ENCODE measurements at regions not wholly inside any gene's neighbourhood (a gene's known extent, or its start where the extent isn't known, plus 50 kb on each side); places are given as distances from the start of the nearest gene placed in this dataset.

GRCh38 chr16:86007524-86007923 lies 108.6 kb downstream of the IRF8 start:
- peaks cover 18% of the 10 kb centered on the region for H3K27me3 ChIP-seq
- H3K79me2 ChIP-seq (ENCODE audit: low read depth): no peaks in the 10 kb centered on the region
- peaks cover 5% of the 10 kb centered on the region for H3K27me3 Mint-ChIP-seq (ENCODE audit: insufficient read depth, low read depth)
- no peak overlapping the region for H3K4me2 ChIP-seq
- H3K4me3 ChIP-seq: no peak overlapping the region
- DNase-seq (ENCODE audit: low spot score): no peak
- no peaks in the 10 kb centered on the region for H3F3A ChIP-seq (ENCODE audit: low read depth)
- no peak for TF ChIP-seq CTCF (IDR thresholded peaks at IDR 0.05)
- TF ChIP-seq EZH2phosphoT487 (IDR thresholded peaks at IDR 0.05): no peak
- no peak for TF ChIP-seq EZH2 (IDR thresholded peaks at IDR 0.05)
- peaks cover 3% of the 10 kb centered on the region for H3K4me1 Mint-ChIP-seq
- H3K4me3 Mint-ChIP-seq: no peak overlapping the region
- H3K9me3 Mint-ChIP-seq: no peaks in the 10 kb centered on the region
- H3K27ac Mint-ChIP-seq: no peak overlapping the region
- H4K20me1 ChIP-seq (ENCODE audit: low read depth): no peaks in the 10 kb centered on the region
- no peak overlapping the region for H2AFZ ChIP-seq (replicated peaks)
- H3K27ac ChIP-seq: no peak overlapping the region
- H3K4me1 ChIP-seq: no peaks in the 10 kb centered on the region
- no peaks in the 10 kb centered on the region for H3K9me3 ChIP-seq (ENCODE audit: low read depth)
- no peak overlapping the region for H3K9ac ChIP-seq
- H3K36me3 Mint-ChIP-seq: no peaks in the 10 kb centered on the region
- H3K36me3 ChIP-seq: no peaks in the 10 kb centered on the region

- H3K4me3 Mint-ChIP-seq: no peak overlapping the region
- H3K9ac ChIP-seq: no peak overlapping the region
- peaks cover 4% of the 10 kb centered on the region for H3K9me3 Mint-ChIP-seq
- no peak overlapping the region for H3K27ac ChIP-seq
- no peaks in the 10 kb centered on the region for H3K4me1 Mint-ChIP-seq
- H4K20me1 ChIP-seq (ENCODE audit: low read depth): no peaks in the 10 kb centered on the region
- H3K4me1 ChIP-seq: no peaks in the 10 kb centered on the region
- peaks cover 5% of the 10 kb centered on the region for H3K27me3 Mint-ChIP-seq (ENCODE audit: insufficient read depth, low read depth)
- no peaks in the 10 kb centered on the region for H3F3A ChIP-seq (ENCODE audit: low read depth)
- no peak for DNase-seq (ENCODE audit: low spot score)
- H3K79me2 ChIP-seq (ENCODE audit: low read depth): no peaks in the 10 kb centered on the region
- H3K27me3 ChIP-seq: peaks cover 18% of the 10 kb centered on the region
- H2AFZ ChIP-seq (replicated peaks): no peak overlapping the region
- TF ChIP-seq EZH2 (IDR thresholded peaks at IDR 0.05) (no peak), CTCF (IDR thresholded peaks at IDR 0.05) (no peak), EZH2phosphoT487 (IDR thresholded peaks at IDR 0.05) (no peak)
- H3K36me3 ChIP-seq: no peaks in the 10 kb centered on the region
- H3K36me3 Mint-ChIP-seq: no peaks in the 10 kb centered on the region
- H3K4me3 ChIP-seq: no peak overlapping the region
- no peak overlapping the region for H3K27ac Mint-ChIP-seq
- no peak overlapping the region for H3K4me2 ChIP-seq
- no peaks in the 10 kb centered on the region for H3K9me3 ChIP-seq (ENCODE audit: low read depth)
These were observed 111.7 kb downstream of the IRF8 start for GRCh38 chr16:86010680-86011141.

GRCh38 chr16:86011532-86011931 lies 112.6 kb downstream of the IRF8 start:
- Histone ChIP-seq H2AFZ (replicated peaks) (no peak overlapping the region), H3K4me2 (no peak overlapping the region), H3K36me3 (no peaks in the 10 kb centered on the region), H3F3A (ENCODE audit: low read depth) (no peaks in the 10 kb centered on the region), H3K9ac (no peak overlapping the region), H3K4me3 (no peak overlapping the region), H3K4me1 (no peaks in the 10 kb centered on the region), H3K9me3 (ENCODE audit: low read depth) (no peaks in the 10 kb centered on the region), H3K27me3 (peaks cover 12% of the 10 kb centered on the region), H3K79me2 (ENCODE audit: low read depth) (no peaks in the 10 kb centered on the region), H4K20me1 (ENCODE audit: low read depth) (no peaks in the 10 kb centered on the region), H3K27ac (no peak overlapping the region)
- no peak for DNase-seq (ENCODE audit: low spot score)
- Mint-ChIP-seq H3K27ac (no peak overlapping the region), H3K4me1 (no peaks in the 10 kb centered on the region), H3K9me3 (peaks cover 4% of the 10 kb centered on the region), H3K4me3 (no peak overlapping the region), H3K27me3 (ENCODE audit: insufficient read depth, low read depth) (peaks cover 6% of the 10 kb centered on the region), H3K36me3 (no peaks in the 10 kb centered on the region)
- TF ChIP-seq EZH2 (IDR thresholded peaks at IDR 0.05): no peak
- no peak for TF ChIP-seq CTCF (IDR thresholded peaks at IDR 0.05)
- TF ChIP-seq EZH2phosphoT487 (IDR thresholded peaks at IDR 0.05): no peak

Data from neural progenitor cell (in vitro differentiated cells).